Kidney capillary endothelial cell (primary cell): ENCODE measurements at regions not wholly inside any gene's neighbourhood (a gene's known extent, or its start where the extent isn't known, plus 50 kb on each side); places are given as distances from the start of the nearest gene placed in this dataset.
"Not testable (repeated sequence)": the region's sequence is repeated elsewhere in the genome, so short reads cannot be mapped to it uniquely, and the experiment has no call there.

Experiments
- DNase-seq: peaks from one replicate; pipeline ENCODE4 v3.0.0-alpha.2; 2018; ENCODE audit warnings: low spot score

GRCh38 chr2:62654876-62655359 lies 50.6 kb upstream of the EHBP1 start:
- DNase-seq: no peak

- no peak for DNase-seq
Measured at GRCh38 chr2:62654423-62654791, 51.1 kb upstream of the EHBP1 start.

- DNase-seq: no peak
Measured at GRCh38 chr2:62653582-62654422, 51.7 kb upstream of the EHBP1 start.

GRCh38 chr2:62649087-62649486 lies 56.4 kb upstream of the EHBP1 start:
- DNase-seq: not testable (repeated sequence)

GRCh38 chr2:62643100-62643471 lies 62.4 kb upstream of the EHBP1 start:
- DNase-seq: no peak

DNA sequence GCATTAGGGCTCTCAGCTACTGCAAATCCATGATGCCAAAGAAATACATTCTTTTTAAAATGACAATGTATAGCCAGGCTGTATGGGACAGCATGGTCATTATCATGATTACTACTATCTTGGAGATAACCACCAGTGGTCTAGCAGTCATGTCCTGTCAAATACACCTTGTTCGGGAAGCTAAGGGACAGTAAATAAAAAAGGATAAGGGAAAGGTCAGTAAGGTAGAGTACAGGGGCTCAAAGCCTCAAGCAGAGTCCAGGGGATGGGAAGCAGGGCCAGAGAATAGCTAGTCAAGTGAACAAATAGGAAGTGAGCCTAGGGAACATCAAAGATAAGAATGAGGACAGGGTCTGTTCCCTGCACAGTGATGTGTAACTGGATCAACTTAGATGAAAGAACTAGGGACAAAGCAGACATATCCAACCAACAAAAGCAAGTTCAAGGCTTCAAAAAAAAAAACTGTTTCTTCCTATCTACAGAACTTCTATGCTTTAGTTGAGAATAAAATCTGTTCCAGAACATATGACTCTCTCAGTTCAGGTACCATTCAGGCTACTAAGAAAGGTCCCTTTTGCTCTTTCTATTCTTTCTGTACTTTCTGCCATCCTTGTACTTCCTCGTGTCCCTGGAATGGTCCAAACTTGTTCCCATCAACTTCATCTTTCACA lies 62.9 kb upstream of the EHBP1 start:
- DNase-seq: no peak

DNA sequence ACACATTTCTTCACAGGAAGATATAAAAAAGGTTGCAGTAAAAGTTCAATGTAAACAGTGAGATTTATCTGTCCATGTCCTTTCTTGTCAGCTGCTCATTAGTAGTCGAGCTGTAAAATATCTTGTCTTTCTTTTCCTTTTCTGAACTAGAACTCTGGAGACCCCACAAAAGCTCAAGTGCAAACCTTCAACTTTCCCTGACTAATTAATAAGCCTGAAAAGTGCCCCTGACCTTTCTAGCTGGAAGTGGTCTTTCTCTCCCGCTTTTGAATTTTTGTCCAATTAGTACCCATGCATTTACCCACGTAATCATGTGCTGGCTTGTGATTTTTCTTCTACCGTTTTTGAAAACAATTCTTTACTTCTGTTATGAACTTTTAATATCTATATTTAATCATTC lies 63.6 kb upstream of the EHBP1 start:
- DNase-seq: no peak

DNA sequence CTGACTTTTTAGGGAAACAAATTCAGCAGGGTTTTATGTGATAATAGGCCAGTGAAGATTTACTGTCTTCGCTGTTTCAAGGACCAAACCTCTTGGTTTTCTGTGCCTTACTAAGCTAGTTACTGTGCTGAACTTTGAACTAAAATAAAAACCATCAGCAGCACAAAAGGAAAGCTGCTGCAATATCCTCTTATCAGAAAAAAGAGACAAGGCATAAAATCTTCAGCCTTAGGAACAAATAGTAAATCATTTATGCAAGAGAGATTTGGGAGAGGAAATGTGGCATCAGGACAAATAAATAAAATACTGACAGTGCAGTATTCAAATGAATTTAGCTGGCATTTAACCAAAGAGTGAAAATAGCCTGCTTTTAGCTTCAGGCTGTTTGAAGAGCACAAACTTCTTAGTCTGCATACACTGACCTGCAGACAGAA lies 64.1 kb upstream of the EHBP1 start:
- DNase-seq: no peak

- no peak for DNase-seq
Measured at GRCh38 chr2:62631160-62632085, 74.1 kb upstream of the EHBP1 start.

GRCh38 chr2:62630206-62630605 lies 75.3 kb upstream of the EHBP1 start:
- not testable (repeated sequence) for DNase-seq

DNA sequence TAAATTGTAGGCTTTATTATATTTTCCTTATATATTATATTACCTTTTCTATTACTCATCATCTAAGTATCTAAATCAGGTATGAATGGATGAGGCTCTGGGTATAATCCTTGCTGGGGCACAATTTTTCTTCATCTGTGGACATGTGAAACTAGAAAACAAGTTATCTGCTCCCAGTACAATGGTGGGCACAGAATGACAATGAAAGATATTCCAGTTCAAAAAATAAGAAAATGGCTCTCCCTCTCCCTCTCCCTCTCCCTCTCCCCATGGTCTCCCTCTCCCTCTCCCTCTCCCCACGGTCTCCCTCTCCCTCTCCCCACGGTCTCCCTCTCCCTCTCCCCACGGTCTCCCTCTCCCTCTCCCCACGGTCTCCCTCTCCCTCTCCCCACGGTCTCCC lies 76.2 kb upstream of the EHBP1 start:
- DNase-seq: not testable (repeated sequence)

- DNase-seq: no peak
Measured at GRCh38 chr2:62627667-62628066, 77.8 kb upstream of the EHBP1 start.

DNA sequence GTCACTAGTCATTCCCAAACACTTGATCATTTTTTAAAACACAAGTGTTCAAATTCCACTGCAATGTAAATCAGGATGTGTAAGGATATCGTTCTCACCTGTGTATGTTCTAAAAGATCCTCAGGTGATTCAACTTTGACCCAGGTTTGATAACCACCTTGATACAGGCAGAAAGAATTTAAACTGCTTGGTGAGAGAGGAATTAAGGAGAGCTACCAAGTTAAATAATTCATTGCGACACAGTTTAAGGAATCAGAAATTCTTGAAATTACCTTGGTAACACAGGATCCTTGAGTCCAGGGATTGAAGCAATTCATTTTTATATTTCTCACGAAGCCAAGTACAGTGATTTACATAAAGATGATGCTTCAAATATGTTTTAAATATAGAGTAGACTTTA lies 80.7 kb upstream of the EHBP1 start:
- no peak for DNase-seq

DNA sequence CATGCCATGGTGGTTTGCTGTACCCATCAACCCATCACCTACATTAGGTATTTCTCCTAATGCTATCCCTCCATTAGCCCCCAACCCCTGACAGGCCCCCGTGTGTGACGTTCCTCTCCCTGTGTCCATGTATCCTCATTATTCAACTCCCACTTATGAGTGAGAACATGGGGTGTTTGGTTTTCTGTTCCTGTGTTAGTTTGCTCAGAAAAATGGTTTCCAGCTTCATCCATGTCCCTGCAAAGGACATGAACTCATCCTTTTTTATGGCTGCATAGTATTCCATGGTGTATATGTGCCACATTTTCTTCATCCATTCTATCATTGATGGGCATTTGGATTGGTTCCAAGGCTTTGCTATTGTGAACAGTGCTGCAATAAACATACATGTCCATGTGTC lies 89.0 kb upstream of the EHBP1 start:
- DNase-seq: not testable (repeated sequence)

DNA sequence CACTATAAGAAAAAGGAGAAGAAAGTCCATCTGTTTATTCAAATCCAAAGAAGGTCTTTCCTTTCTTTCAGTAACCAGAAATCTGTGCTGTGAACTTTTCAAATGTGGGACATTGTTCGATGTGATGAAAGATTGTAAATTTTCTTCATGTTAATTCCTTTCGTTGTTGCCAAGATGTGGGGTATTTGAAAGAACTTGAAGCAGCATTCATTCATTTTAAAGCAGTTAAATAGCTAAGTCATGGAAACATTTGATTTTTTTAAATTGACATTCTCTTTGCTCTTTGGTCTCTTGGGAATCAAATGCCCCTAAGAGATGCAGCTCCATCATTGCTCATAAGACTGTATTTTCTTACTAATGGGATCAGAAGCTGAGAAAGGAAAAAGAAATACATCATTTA lies 93.7 kb upstream of the EHBP1 start:
- no peak for DNase-seq

GRCh38 chr2:62605471-62605870 lies 99.5 kb upstream of the TMEM17 start:
- DNase-seq: not testable (repeated sequence)

DNA sequence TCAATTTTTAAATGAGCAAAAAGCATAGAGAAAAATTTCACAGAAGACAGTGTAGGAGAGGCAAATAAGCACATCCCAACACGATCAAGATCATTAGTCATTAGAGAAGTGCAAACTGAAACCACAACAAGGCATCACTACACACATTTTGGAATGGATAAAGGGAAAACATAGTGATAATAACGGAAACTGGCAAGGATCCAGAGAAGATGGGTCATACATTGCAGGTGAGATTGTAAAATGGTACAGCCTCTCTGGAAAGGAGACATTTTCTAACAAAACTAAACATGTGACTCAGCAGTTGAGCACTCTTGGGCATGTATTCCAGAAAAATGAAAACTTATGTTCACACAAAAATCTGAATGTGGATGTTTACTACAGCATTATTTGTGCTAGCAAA lies 98.3 kb upstream of the TMEM17 start:
- no peak for DNase-seq

DNA sequence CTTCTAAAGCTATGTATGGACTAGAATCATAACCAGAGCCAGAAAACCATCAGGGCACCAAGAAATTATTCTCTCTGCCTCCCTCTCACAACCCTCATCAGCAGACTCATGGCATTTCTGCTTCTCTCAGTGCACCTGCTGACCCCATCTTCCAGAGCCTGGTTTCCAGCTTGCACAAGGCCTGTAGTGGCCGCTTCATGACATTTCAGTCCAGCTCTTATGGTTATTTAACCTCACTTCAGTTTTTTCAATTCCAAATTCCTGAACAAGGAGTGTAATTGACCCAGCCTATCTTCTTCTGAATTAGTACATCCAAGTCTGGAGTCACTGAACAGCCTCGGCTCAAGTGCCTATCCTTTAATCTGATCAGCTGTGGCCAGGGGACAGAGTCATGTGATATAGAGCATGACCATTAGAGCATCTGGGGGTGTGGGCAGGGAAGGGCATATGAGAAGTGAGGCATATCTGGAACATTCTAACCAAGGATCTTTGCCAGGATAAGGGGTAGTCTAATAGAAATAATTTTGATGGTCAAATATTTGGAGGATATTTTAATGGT lies 97.2 kb upstream of the TMEM17 start:
- DNase-seq: no peak

GRCh38 chr2:62599674-62600410 lies 93.8 kb upstream of the TMEM17 start:
- DNase-seq: not testable (repeated sequence)

DNA sequence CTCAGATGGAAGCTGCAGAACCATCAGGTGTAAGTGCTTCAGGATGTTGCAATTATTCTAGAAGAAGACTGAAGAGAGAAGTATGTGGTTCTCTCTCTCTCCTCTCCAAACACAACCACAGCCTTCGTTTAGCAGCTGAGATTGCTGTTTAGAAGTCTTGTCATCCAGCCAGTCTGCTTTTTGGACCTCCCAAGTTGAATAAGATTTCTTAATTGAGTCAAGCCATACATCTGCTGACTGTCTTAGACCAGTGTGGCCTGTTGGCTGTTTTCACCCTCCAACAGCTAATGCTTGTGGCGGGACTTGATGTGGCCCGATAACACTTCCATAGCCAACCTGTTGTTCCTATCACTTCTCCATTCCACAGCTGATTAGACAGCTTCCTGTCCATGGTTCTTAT lies 91.3 kb upstream of the TMEM17 start:
- DNase-seq: no peak
